ENCODE measurements at regions not wholly inside any gene's neighbourhood (a gene's known extent, or its start where the extent isn't known, plus 50 kb on each side); places are given as distances from the start of the nearest gene placed in this dataset.
"Not testable (repeated sequence)": the region's sequence is repeated elsewhere in the genome, so short reads cannot be mapped to it uniquely, and the experiment has no call there.

GRCh38 chr5:2534970-2535369 is 216.5 kb downstream of the IRX2 start:
- H2AFZ ChIP-seq (ENCODE audit: low read length): no peak overlapping the region
- H3K79me2 ChIP-seq (ENCODE audit: low read length): no peaks in the 10 kb centered on the region
- H3K36me3 ChIP-seq (replicated peaks; ENCODE audit: insufficient read depth, low read length): no peaks in the 10 kb centered on the region
- no peaks in the 10 kb centered on the region for H3K9me2 ChIP-seq (replicated peaks; ENCODE audit: insufficient read depth, low read length)
- DNase-seq: no peak
- no peak overlapping the region for H3K4me3 ChIP-seq (ENCODE audit: low read length)
- H3F3A ChIP-seq (ENCODE audit: insufficient read depth, low read length): no peaks in the 10 kb centered on the region
- no peaks in the 10 kb centered on the region for H3K9me3 ChIP-seq (replicated peaks; ENCODE audit: insufficient read depth, low read length)
- no peak overlapping the region for H3K9ac ChIP-seq (ENCODE audit: low read length)
- no peak overlapping the region for H3K4me2 ChIP-seq (ENCODE audit: low read depth, low read length)
- H3K4me1 ChIP-seq (ENCODE audit: low read length): no peaks in the 10 kb centered on the region
- H3K27ac ChIP-seq (ENCODE audit: low read length): no peak overlapping the region
- no peaks in the 10 kb centered on the region for H4K20me1 ChIP-seq (ENCODE audit: insufficient read depth, low read length)
- TF ChIP-seq EZH2 (optimal IDR thresholded peaks at IDR 0.05; ENCODE audit: low read depth, low read length) (no peak), CTCF (IDR thresholded peaks at IDR 0.05; ENCODE audit: low read length) (no peak), EZH2phosphoT487 (IDR thresholded peaks at IDR 0.05; ENCODE audit: low read length) (no peak)
- H3K27me3 ChIP-seq (replicated peaks; ENCODE audit: insufficient read depth, low read length): no peaks in the 10 kb centered on the region

GRCh38 chr5:2534251-2534650 is 217.2 kb downstream of the IRX2 start:
- Histone ChIP-seq H3K27ac (ENCODE audit: low read length) (no peak overlapping the region), H3K9ac (ENCODE audit: low read length) (no peak overlapping the region), H2AFZ (ENCODE audit: low read length) (no peak overlapping the region), H3K9me2 (replicated peaks; ENCODE audit: insufficient read depth, low read length) (no peaks in the 10 kb centered on the region), H3K27me3 (replicated peaks; ENCODE audit: insufficient read depth, low read length) (no peaks in the 10 kb centered on the region), H3K36me3 (replicated peaks; ENCODE audit: insufficient read depth, low read length) (no peaks in the 10 kb centered on the region), H4K20me1 (ENCODE audit: insufficient read depth, low read length) (no peaks in the 10 kb centered on the region), H3K4me3 (ENCODE audit: low read length) (no peak overlapping the region), H3K79me2 (ENCODE audit: low read length) (no peaks in the 10 kb centered on the region), H3K4me2 (ENCODE audit: low read depth, low read length) (no peak overlapping the region), H3K4me1 (ENCODE audit: low read length) (no peaks in the 10 kb centered on the region), H3F3A (ENCODE audit: insufficient read depth, low read length) (no peaks in the 10 kb centered on the region), H3K9me3 (replicated peaks; ENCODE audit: insufficient read depth, low read length) (no peaks in the 10 kb centered on the region)
- DNase-seq: no peak
- TF ChIP-seq EZH2 (optimal IDR thresholded peaks at IDR 0.05; ENCODE audit: low read depth, low read length) (no peak), CTCF (IDR thresholded peaks at IDR 0.05; ENCODE audit: low read length) (no peak), EZH2phosphoT487 (IDR thresholded peaks at IDR 0.05; ENCODE audit: low read length) (no peak)

- not testable (repeated sequence) for H3K4me1 ChIP-seq (ENCODE audit: low read length); H3K9me2 ChIP-seq (replicated peaks; ENCODE audit: insufficient read depth, low read length); H3K27ac ChIP-seq (ENCODE audit: low read length); H3K9ac ChIP-seq (ENCODE audit: low read length); H4K20me1 ChIP-seq (ENCODE audit: insufficient read depth, low read length); H2AFZ ChIP-seq (ENCODE audit: low read length); DNase-seq; H3K9me3 ChIP-seq (replicated peaks; ENCODE audit: insufficient read depth, low read length); H3K27me3 ChIP-seq (replicated peaks; ENCODE audit: insufficient read depth, low read length); H3K79me2 ChIP-seq (ENCODE audit: low read length); H3K36me3 ChIP-seq (replicated peaks; ENCODE audit: insufficient read depth, low read length); H3F3A ChIP-seq (ENCODE audit: insufficient read depth, low read length); H3K4me3 ChIP-seq (ENCODE audit: low read length); H3K4me2 ChIP-seq (ENCODE audit: low read depth, low read length)
Observed at GRCh38 chr5:2533848-2534247, 217.6 kb downstream of the IRX2 start.

GRCh38 chr5:2532809-2533208 is 218.7 kb downstream of the IRX2 start:
- no peak overlapping the region for H3K4me2 ChIP-seq (ENCODE audit: low read depth, low read length)
- H3K4me3 ChIP-seq (ENCODE audit: low read length): no peak overlapping the region
- H4K20me1 ChIP-seq (ENCODE audit: insufficient read depth, low read length): no peaks in the 10 kb centered on the region
- no peak overlapping the region for H3K9ac ChIP-seq (ENCODE audit: low read length)
- no peaks in the 10 kb centered on the region for H3K27me3 ChIP-seq (replicated peaks; ENCODE audit: insufficient read depth, low read length)
- no peaks in the 10 kb centered on the region for H3K4me1 ChIP-seq (ENCODE audit: low read length)
- H3K9me2 ChIP-seq (replicated peaks; ENCODE audit: insufficient read depth, low read length): no peaks in the 10 kb centered on the region
- H3K79me2 ChIP-seq (ENCODE audit: low read length): no peaks in the 10 kb centered on the region
- no peak overlapping the region for H2AFZ ChIP-seq (ENCODE audit: low read length)
- H3K27ac ChIP-seq (ENCODE audit: low read length): no peak overlapping the region
- no peaks in the 10 kb centered on the region for H3K9me3 ChIP-seq (replicated peaks; ENCODE audit: insufficient read depth, low read length)
- no peak for TF ChIP-seq EZH2phosphoT487 (IDR thresholded peaks at IDR 0.05; ENCODE audit: low read length)
- no peak for TF ChIP-seq CTCF (IDR thresholded peaks at IDR 0.05; ENCODE audit: low read length)
- no peak for TF ChIP-seq EZH2 (optimal IDR thresholded peaks at IDR 0.05; ENCODE audit: low read depth, low read length)
- H3F3A ChIP-seq (ENCODE audit: insufficient read depth, low read length): no peaks in the 10 kb centered on the region
- H3K36me3 ChIP-seq (replicated peaks; ENCODE audit: insufficient read depth, low read length): no peaks in the 10 kb centered on the region
- DNase-seq: no peak
